Neural cell (in vitro differentiated cells): ENCODE measurements at regions not wholly inside any gene's neighbourhood (a gene's known extent, or its start where the extent isn't known, plus 50 kb on each side); places are given as distances from the start of the nearest gene placed in this dataset.
A peak's percentile ranks its signal among the peaks of the same experiment; 100 is the strongest.

Experiments
- CTCF ChIP-seq: fragments of 450-650 bp; IDR thresholded peaks from 2 replicates; pipeline ENCODE4 v1.5.1; 2014; ENCODE audit warnings: antibody characterized with exemption, mild to moderate bottlenecking, moderate library complexity; ENCODE audit not compliant: poor library complexity, severe bottlenecking
- EZH2 ChIP-seq: fragments of 200-600, 300-800 bp; shearing (Covaris generic), sonication (generic); IDR thresholded peaks from 2 replicates; pipeline ENCODE4 v1.6.1; 2014; ENCODE audit warnings: antibody characterized with exemption, low read length, borderline replicate concordance, mild to moderate bottlenecking; ENCODE audit not compliant: insufficient read depth, poor library complexity, severe bottlenecking
- POLR2AphosphoS5 ChIP-seq: IDR thresholded peaks from 2 replicates; pipeline ENCODE4 v1.6.1; 2012

GRCh38 chr1:224513787-224514209 is 79.2 kb upstream of the WDR26 start:
- TF ChIP-seq POLR2AphosphoS5 (no peak), CTCF (peak; percentile 98), EZH2 (no peak)
